ENCODE measurements at regions not wholly inside any gene's neighbourhood (a gene's known extent, or its start where the extent isn't known, plus 50 kb on each side); places are given as distances from the start of the nearest gene placed in this dataset.

DNA sequence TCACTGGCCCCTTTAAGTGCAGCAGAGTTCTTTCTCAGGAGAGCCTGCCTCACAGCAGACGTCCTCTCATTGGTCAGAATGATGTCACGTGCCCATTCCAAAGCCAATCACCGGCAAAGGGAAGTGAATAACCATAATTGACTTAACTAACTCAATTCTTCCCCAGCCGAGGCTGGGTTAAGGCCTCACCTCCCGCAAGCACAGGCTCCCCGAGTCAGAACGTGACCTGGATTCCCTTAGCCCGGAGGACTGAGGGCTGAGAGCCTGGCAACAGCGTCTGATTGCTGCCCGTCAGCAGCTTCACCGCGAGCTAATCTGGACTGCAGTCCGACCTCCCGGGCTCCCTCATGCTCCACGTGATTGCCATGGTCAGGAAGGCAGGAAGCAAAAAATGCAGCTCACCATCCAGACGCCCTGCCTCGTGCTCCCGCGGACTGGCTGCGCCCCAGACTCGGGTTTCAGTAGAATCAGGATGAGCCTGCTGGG lies 92.1 kb upstream of the FZD10 start:
- no peak for TF ChIP-seq CTCF (IDR thresholded peaks at IDR 0.05; ENCODE audit: insufficient read depth, low read length, poor library complexity, severe bottlenecking)
- no peak for TF ChIP-seq EZH2phosphoT487 (conservative IDR thresholded peaks at IDR 0.05; ENCODE audit: low read length)
